GM10248 (cell line): ENCODE measurements at regions not wholly inside any gene's neighbourhood (a gene's known extent, or its start where the extent isn't known, plus 50 kb on each side); places are given as distances from the start of the nearest gene placed in this dataset.

Experiments used
- CTCF ChIA-PET: fragments of 300-600 bp; sonication (Branson Sonifier 250); formaldehyde crosslinking; extraction: SDS; loops from one replicate; lab custom pipeline; 2021; ENCODE audit warnings: antibody characterized with exemption; lab: Yijun Ruan, JAX
- POLR2A ChIA-PET: fragments of 350-650 bp; sonication (Branson Sonifier 250); formaldehyde crosslinking; extraction: SDS; loops from one replicate; lab custom pipeline; 2020; ENCODE audit warnings: antibody characterized with exemption; lab: Yijun Ruan, JAX
- DNase-seq: peaks from one replicate; pipeline ENCODE4 v3.0.0; 2012; ENCODE audit errors: extremely low spot score
- TF ChIP-seq, protein P1 (sequence below): IDR thresholded peaks from 2 replicates; pipeline ENCODE4 v1.5.1; 2012; ENCODE audit warnings: mild to moderate bottlenecking, low read depth; ENCODE audit errors: extremely low read depth, missing control alignments, control extremely low read depth

- ChIA-PET POLR2A (no interaction called here), CTCF (no interaction called here)
- TF ChIP-seq, protein P1, sequence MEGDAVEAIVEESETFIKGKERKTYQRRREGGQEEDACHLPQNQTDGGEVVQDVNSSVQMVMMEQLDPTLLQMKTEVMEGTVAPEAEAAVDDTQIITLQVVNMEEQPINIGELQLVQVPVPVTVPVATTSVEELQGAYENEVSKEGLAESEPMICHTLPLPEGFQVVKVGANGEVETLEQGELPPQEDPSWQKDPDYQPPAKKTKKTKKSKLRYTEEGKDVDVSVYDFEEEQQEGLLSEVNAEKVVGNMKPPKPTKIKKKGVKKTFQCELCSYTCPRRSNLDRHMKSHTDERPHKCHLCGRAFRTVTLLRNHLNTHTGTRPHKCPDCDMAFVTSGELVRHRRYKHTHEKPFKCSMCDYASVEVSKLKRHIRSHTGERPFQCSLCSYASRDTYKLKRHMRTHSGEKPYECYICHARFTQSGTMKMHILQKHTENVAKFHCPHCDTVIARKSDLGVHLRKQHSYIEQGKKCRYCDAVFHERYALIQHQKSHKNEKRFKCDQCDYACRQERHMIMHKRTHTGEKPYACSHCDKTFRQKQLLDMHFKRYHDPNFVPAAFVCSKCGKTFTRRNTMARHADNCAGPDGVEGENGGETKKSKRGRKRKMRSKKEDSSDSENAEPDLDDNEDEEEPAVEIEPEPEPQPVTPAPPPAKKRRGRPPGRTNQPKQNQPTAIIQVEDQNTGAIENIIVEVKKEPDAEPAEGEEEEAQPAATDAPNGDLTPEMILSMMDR, result no peak
- DNase-seq, result no peak
Measured at GRCh38 chr2:12824351-12824777, 107.6 kb downstream of the TRIB2 start.

- TF ChIP-seq, protein P1, result no peak
- ChIA-PET POLR2A (no interaction called here), CTCF (no interaction called here)
- DNase-seq, result no peak
Measured at GRCh38 chr2:12824778-12825379, 108.1 kb downstream of the TRIB2 start.

DNA sequence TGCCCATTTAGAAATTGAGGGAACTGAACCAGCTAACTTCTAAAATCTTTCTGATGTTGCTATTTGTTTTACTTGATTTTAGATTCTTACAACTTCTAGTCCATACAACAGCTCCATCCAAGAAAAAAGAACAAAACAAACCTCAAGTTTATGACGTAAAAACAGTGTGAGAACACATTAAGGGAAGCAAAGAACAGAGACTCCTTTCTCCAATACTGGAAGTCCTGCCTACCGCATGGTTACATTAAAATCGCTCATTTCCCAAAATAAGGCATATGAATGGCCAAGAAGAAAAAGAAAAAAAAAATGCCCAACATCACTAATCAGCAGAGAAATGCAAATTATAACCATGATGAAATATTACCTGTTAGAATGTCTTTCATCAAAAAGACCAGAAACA is 110.0 kb downstream of the TRIB2 start:
- DNase-seq, result no peak
- ChIA-PET CTCF (no interaction called here), POLR2A (no interaction called here)
- TF ChIP-seq, protein P1, result no peak

DNA sequence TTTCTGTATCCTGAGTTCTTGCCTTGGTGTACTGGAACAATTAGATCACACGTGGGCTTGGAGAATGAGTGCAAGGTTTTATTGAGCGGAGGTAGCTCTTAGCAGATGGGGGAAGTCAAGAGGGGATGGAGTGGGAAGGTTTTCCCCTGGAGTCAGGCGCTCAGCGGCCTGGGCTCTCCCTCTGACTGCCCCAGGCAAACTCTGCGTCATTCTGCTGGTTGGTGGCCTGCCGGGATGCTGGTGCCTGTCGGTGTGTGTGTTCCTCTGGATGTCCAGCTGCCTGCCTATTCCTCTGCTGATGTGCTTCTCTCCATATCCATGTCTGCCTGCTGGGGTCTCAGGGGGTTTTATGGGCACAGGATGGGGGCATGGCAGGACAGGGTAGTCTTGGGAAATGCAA is 111.0 kb downstream of the TRIB2 start:
- CTCF ChIA-PET, result no interaction called here
- POLR2A ChIA-PET, result no interaction called here
- TF ChIP-seq, protein P1, result no peak
- DNase-seq, result no peak

GRCh38 chr2:12828980-12829379 is 112.2 kb downstream of the TRIB2 start:
- CTCF ChIA-PET, result no interaction called here
- TF ChIP-seq, protein P1, result no peak
- no peak for DNase-seq
- POLR2A ChIA-PET, result no interaction called here

DNA sequence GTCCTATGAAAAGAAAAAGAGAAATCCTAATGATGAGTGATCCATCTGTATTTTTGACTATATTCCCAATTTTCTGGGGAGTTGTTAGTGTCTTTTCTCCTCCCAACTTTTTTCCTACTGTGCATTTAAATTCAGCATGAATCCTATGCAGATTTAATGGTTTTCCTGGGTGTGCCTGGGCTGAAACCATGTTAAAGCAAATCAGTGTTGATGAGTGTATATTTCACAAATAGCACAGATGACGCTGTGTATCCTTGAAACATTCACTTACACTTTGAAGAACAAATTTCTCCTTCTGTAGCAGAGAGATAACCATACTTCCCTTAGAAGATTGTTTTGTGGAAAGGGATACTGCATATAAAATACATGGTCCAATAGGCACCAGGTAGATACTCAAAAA is 114.3 kb downstream of the TRIB2 start:
- ChIA-PET POLR2A (no interaction called here), CTCF (no interaction called here)
- DNase-seq, result no peak
- TF ChIP-seq, protein P1, result no peak
